Activated naive CD8-positive, alpha-beta T cell treated with anti-CD3 and anti-CD28 coated beads for 36 hours (primary cell): ENCODE measurements at regions not wholly inside any gene's neighbourhood (a gene's known extent, or its start where the extent isn't known, plus 50 kb on each side); places are given as distances from the start of the nearest gene placed in this dataset.
"Not testable (repeated sequence)": the region's sequence is repeated elsewhere in the genome, so short reads cannot be mapped to it uniquely, and the experiment has no call there.

Experiments used
- DNase-seq: peaks from one replicate; pipeline ENCODE4 v3.0.0; 2021
- H3K27ac Mint-ChIP-seq: one replicate; pipeline ENCODE4 v1.8.0; 2022; ENCODE audit warnings: mild to moderate bottlenecking, moderate library complexity, mixed read lengths
- H3K27me3 Mint-ChIP-seq: one replicate; pipeline ENCODE4 v1.8.0; 2022; ENCODE audit warnings: mild to moderate bottlenecking, mixed read lengths
- H3K36me3 Mint-ChIP-seq: one replicate; pipeline ENCODE4 v1.8.0; 2021; ENCODE audit warnings: mild to moderate bottlenecking, mixed read lengths
- H3K4me1 Mint-ChIP-seq: one replicate; pipeline ENCODE4 v1.8.0; 2021; ENCODE audit warnings: mixed read lengths
- H3K4me3 Mint-ChIP-seq: one replicate; pipeline ENCODE4 v1.8.0; 2022; ENCODE audit warnings: mild to moderate bottlenecking, moderate library complexity, mixed read lengths
- H3K9me3 Mint-ChIP-seq: one replicate; pipeline ENCODE4 v1.8.0; 2022; ENCODE audit warnings: mixed read lengths

DNA sequence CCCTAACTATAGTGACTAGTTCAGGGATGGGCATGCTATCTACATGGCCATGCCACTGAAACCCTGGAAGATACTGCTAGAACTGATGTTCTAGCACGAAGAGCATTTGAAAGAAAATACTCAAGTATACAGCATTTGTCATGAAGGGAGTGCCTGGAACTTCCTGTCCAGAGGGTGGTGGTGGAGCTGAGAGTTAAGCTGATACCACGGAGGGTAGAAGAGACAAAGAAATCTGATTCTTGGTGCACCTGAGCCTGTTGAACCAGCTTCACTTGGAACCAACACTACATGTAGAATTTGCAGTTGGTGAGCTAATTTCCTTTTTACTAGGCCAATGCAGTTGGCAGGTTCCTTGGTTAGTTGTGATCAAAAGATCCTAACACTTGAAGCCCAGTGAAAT, 116.4 kb downstream of the CCNG2 start:
- no peak overlapping the region for H3K27ac Mint-ChIP-seq
- DNase-seq = no peak
- no peak overlapping the region for H3K4me3 Mint-ChIP-seq
- no peaks in the 10 kb centered on the region for H3K4me1 Mint-ChIP-seq
- H3K27me3 Mint-ChIP-seq = no peaks in the 10 kb centered on the region
- H3K36me3 Mint-ChIP-seq = no peaks in the 10 kb centered on the region
- H3K9me3 Mint-ChIP-seq = no peaks in the 10 kb centered on the region

DNA sequence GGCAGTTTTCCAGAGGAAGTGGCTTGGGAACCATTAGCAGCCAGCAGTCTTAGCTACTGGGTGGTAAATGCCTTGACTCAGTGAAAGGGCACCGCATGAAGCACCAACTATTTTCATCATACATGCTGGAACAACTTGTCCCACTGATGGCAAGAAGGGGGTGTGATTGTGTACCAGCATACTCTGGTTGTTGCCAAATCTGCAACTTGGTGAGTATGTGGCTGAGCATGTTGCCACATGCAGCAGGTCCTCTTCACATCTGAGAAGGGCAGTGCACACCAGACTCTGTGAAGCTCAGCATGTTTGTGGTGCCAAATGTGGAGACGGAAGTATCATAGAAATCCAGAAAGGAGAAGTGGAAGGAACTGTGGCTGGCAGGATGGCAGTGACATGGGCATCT, 122.1 kb downstream of the CCNG2 start:
- H3K36me3 Mint-ChIP-seq, H3K4me1 Mint-ChIP-seq, H3K4me3 Mint-ChIP-seq, H3K9me3 Mint-ChIP-seq, H3K27ac Mint-ChIP-seq, DNase-seq: not testable (repeated sequence)
- peaks cover 18% of the 10 kb centered on the region for H3K27me3 Mint-ChIP-seq

DNA sequence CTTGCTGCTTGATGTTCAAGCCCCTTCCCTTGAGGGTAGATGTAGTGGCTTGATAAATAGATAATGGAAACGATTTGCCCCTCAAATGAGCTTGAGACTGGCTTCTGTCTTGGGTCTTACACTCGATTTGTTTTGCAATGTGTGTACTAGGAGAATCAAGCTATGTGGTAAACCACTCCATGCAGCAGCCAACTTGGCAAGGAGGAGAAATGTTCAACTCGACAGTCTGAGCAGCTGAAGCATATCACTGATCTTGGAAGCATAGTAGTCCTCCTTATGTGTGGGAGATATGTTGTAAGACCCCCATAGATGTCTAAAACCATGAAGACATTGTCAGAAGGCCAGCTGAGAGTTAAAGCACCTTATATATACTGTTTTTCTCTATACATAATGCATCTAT, 125.3 kb downstream of the CCNG2 start:
- peaks cover 23% of the 10 kb centered on the region for H3K27me3 Mint-ChIP-seq
- DNase-seq = no peak
- H3K4me3 Mint-ChIP-seq = no peak overlapping the region
- H3K27ac Mint-ChIP-seq = no peak overlapping the region
- H3K36me3 Mint-ChIP-seq = no peaks in the 10 kb centered on the region
- H3K4me1 Mint-ChIP-seq = no peaks in the 10 kb centered on the region
- H3K9me3 Mint-ChIP-seq = no peaks in the 10 kb centered on the region

DNA sequence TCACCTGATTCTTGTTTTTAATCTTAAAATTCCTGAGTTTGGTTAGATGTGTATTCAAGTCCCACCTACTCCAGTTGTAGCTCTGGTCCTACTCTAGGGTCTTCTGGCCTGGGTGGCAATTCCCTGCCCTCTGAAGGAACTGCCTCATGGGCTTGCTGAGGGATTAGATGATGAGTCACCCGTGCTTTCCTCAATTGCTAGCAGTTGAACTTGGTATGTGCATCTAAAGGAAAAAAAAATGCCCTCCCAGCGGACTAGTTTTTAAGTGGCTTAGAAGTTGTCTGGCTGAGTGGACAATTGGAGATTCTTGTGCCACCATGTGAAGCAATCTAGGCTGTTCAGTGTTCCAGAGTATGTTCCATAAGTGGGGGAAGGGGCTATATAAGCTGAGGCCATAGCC, 127.0 kb downstream of the CCNG2 start:
- H3K9me3 Mint-ChIP-seq = no peaks in the 10 kb centered on the region
- H3K27ac Mint-ChIP-seq = no peak overlapping the region
- no peaks in the 10 kb centered on the region for H3K36me3 Mint-ChIP-seq

DNA sequence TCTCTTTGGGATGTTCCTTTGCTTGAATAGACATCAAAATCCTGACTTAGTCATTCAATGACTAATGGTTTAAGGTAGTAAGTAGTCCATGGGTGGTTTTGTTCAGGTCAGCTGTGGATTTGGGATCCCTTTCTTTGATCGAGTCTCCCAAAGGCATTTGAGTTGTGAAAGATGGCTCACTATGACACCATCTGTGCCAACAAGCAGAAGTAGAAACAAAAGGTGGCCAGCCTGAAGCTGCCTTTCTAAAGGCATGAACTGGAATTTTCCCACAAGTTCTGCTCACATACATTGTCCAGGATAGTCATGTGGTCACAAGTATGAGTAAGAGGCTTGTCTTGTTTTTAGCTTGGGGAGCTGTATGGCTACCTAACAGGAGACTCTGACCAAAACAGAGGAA, 129.9 kb downstream of the CCNG2 start:
- H3K36me3 Mint-ChIP-seq = no peaks in the 10 kb centered on the region
- H3K4me3 Mint-ChIP-seq = no peak overlapping the region
- H3K27me3 Mint-ChIP-seq = peaks cover 5% of the 10 kb centered on the region
- H3K27ac Mint-ChIP-seq = no peak overlapping the region
- H3K9me3 Mint-ChIP-seq = no peaks in the 10 kb centered on the region
- no peaks in the 10 kb centered on the region for H3K4me1 Mint-ChIP-seq
- DNase-seq = no peak

More for the DNA sequence above, 127.0 kb downstream of the CCNG2 start:
- H3K27me3 Mint-ChIP-seq = peaks cover 23% of the 10 kb centered on the region
- no peak overlapping the region for H3K4me3 Mint-ChIP-seq
- DNase-seq = no peak
- no peaks in the 10 kb centered on the region for H3K4me1 Mint-ChIP-seq

DNA sequence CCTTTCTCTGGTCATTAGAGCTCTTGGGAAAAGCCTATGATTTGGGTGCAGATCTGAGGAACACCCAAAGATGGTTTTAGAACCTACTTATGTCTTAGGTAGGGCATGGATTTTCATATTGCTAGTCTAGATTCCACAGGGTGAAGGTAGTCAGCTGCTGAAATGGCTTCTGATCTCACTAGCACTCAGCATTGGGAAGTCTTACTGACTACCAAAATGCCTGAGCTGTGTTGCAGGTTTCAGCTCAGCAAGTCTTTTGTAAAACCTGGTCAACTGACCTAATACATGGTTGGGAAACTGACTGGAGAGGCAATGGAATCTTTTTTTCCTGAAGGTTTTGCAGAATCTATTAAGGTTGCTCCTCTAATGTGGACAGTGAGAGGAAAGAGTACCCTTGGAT, 136.4 kb downstream of the CCNG2 start:
- Mint-ChIP-seq H3K4me1 (no peaks in the 10 kb centered on the region), H3K4me3 (no peak overlapping the region), H3K36me3 (no peaks in the 10 kb centered on the region), H3K9me3 (peaks cover 11% of the 10 kb centered on the region), H3K27me3 (no peaks in the 10 kb centered on the region), H3K27ac (no peak overlapping the region)
- DNase-seq = no peak

- not testable (repeated sequence) for H3K27ac Mint-ChIP-seq, H3K27me3 Mint-ChIP-seq, H3K4me3 Mint-ChIP-seq, H3K36me3 Mint-ChIP-seq, DNase-seq, H3K4me1 Mint-ChIP-seq
- peaks cover 11% of the 10 kb centered on the region for H3K9me3 Mint-ChIP-seq
These were observed 144.0 kb downstream of the CCNG2 start for GRCh38 chr4:77300996-77301395.

DNA sequence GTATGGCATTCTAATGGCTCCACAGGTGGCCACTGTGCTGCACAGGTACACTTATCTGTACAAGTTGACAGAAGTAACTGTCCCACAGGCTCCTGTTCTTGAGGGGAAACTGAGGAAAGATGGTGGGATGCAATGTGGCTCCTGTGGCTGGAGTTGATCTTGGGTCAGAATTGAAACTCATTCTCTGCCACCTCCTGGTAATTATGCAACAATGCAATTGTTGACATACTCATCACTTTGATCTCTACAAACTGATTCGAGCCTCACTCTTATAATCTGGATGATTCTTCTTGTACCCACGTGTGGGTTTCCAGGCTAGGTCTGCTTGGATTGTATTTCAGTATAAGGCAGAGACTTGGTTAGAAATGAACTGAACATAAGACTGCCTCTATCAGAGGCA, 148.8 kb downstream of the CCNG2 start:
- Mint-ChIP-seq H3K4me3 (no peak overlapping the region), H3K9me3 (no peaks in the 10 kb centered on the region), H3K27ac (no peak overlapping the region), H3K36me3 (no peaks in the 10 kb centered on the region), H3K4me1 (peaks cover under 1% of the 10 kb centered on the region), H3K27me3 (peaks cover 3% of the 10 kb centered on the region)
- no peak for DNase-seq

GRCh38 chr4:77306496-77306895, 149.5 kb downstream of the CCNG2 start:
- DNase-seq = no peak
- Mint-ChIP-seq H3K27me3 (peaks cover 3% of the 10 kb centered on the region), H3K4me1 (no peaks in the 10 kb centered on the region), H3K36me3 (no peaks in the 10 kb centered on the region), H3K27ac (no peak overlapping the region), H3K9me3 (no peaks in the 10 kb centered on the region), H3K4me3 (no peak overlapping the region)

DNA sequence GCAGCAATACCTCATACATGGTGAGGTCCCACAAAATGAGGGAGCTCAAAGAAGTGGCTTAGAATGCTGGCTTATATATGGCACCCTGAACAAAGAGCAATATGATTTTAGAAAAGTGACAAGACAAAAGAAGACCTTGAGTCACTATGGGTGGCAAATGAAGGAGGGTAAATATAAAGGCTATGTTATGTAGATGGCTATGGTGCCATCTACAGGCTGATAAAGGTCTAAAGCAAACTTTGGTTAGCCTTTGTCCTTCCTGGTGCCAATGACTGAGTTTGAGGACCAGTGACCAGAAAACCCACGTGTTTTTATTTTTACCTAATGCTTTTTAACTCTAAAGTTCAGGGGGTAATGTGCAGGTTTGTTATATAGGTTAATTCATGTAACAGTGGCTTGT, 151.8 kb downstream of the CCNG2 start:
- Mint-ChIP-seq H3K27me3 (peaks cover 3% of the 10 kb centered on the region), H3K36me3 (no peaks in the 10 kb centered on the region), H3K9me3 (no peaks in the 10 kb centered on the region), H3K4me3 (no peak overlapping the region), H3K4me1 (no peaks in the 10 kb centered on the region), H3K27ac (no peak overlapping the region)
- DNase-seq = no peak

DNA sequence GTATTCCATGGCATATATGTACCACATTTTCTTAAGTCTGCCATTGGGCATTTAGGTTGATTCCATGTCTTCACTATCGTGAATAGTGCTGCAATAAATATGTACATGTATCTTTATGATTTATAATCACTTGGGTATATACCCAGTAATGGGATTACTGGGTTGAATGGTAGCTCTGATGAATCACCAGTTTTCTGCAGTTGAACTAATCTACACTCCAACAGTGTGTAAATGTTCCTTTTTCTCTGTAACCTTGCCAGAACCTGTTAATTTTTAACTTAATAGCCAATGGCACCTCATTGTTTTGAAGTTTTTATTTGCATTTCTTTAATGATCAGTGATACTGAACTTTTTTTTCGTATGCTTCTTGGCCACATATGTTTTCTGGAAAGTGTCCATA, 152.5 kb downstream of the CCNG2 start:
- no peak for DNase-seq
- H3K36me3 Mint-ChIP-seq = no peaks in the 10 kb centered on the region
- no peaks in the 10 kb centered on the region for H3K9me3 Mint-ChIP-seq
- no peaks in the 10 kb centered on the region for H3K4me1 Mint-ChIP-seq
- no peak overlapping the region for H3K27ac Mint-ChIP-seq
- peaks cover 3% of the 10 kb centered on the region for H3K27me3 Mint-ChIP-seq
- H3K4me3 Mint-ChIP-seq = no peak overlapping the region

GRCh38 chr4:77310931-77311330, 153.9 kb downstream of the CCNG2 start:
- no peak overlapping the region for H3K4me3 Mint-ChIP-seq
- H3K36me3 Mint-ChIP-seq = no peaks in the 10 kb centered on the region
- H3K4me1 Mint-ChIP-seq = no peaks in the 10 kb centered on the region
- H3K27me3 Mint-ChIP-seq = peaks cover 3% of the 10 kb centered on the region
- H3K9me3 Mint-ChIP-seq = no peaks in the 10 kb centered on the region
- DNase-seq = no peak
- no peak overlapping the region for H3K27ac Mint-ChIP-seq

DNA sequence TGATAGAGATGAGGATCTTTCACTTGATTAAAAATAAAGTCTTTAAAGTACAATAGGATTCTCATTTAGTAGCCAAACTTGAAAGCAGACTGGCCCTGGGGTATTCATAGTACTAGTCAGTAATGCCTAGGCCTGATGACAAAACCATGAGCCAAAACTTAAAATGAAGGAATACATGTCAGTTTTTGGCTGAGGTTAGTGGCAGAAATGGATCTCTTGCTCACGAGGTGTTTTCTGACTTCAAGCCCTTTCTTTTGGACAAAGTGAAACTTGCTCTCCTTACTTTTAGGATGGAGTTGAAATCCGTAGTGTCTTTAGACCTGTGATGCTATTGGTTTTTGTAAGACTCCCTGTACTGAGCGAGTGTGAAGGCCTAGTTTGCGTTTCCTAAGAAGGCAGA, 157.7 kb downstream of the CCNG2 start:
- Mint-ChIP-seq H3K4me3 (no peak overlapping the region), H3K4me1 (no peaks in the 10 kb centered on the region), H3K27me3 (no peaks in the 10 kb centered on the region), H3K27ac (no peak overlapping the region), H3K9me3 (peaks cover 6% of the 10 kb centered on the region), H3K36me3 (peaks cover 2% of the 10 kb centered on the region)
- DNase-seq = no peak

GRCh38 chr4:77327151-77327550, 170.1 kb downstream of the CCNG2 start:
- Mint-ChIP-seq H3K36me3 (no peaks in the 10 kb centered on the region), H3K4me1 (no peaks in the 10 kb centered on the region), H3K27me3 (peaks cover 14% of the 10 kb centered on the region), H3K4me3 (no peak overlapping the region), H3K9me3 (peaks cover 10% of the 10 kb centered on the region), H3K27ac (no peak overlapping the region)
- DNase-seq = no peak

DNA sequence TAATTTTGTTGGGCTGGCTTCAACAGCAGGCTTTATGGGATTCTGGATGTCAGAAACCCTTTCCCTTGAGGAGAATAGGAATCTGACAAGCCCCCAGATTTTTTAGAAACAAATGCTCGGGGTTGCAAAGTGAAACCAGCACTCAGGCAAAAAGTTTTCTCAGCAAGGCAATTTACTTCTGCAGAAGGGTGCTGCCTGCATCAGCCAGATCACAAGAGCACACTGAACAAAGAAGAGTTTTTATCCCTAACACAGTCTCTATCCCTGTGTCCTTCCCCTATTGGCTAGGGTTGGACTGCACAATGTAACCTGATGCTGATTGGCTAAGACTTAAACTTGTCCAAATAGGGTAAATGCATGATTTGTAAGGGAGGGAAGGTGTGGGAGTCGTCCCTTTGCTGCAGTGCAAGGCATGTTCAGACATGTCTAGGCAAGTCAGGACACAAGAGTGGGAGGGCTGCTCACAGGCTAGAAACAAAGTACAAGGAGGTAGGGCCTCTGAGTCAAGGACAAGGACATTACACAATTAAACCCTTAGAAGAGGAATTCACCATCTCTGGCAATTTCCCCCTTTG, 175.8 kb downstream of the CCNG2 start:
- Mint-ChIP-seq H3K4me3 (no peak overlapping the region), H3K27me3 (peaks cover under 1% of the 10 kb centered on the region), H3K36me3 (no peaks in the 10 kb centered on the region), H3K4me1 (no peaks in the 10 kb centered on the region), H3K27ac (no peak overlapping the region), H3K9me3 (peaks cover 23% of the 10 kb centered on the region)
- DNase-seq = no peak

- no peak for DNase-seq
- Mint-ChIP-seq H3K36me3 (no peaks in the 10 kb centered on the region), H3K4me3 (no peak overlapping the region), H3K27ac (no peak overlapping the region), H3K4me1 (no peaks in the 10 kb centered on the region), H3K9me3 (peaks cover 26% of the 10 kb centered on the region), H3K27me3 (peaks cover 7% of the 10 kb centered on the region)
These were observed 179.6 kb downstream of the CCNG2 start for GRCh38 chr4:77336411-77337142.
